ENCODE measurements at regions not wholly inside any gene's neighbourhood (a gene's known extent, or its start where the extent isn't known, plus 50 kb on each side); places are given as distances from the start of the nearest gene placed in this dataset.

- H3K9me3 ChIP-seq = no peaks in the 10 kb centered on the region
- intact Hi-C loops (cut with DNase I; ENCODE audit: low total_unique reads) = no loop called here
- H3K4me3 ChIP-seq = no peak overlapping the region
- WGBS, 2 donors = 43 to 44% methylated on average over 3 of the region's 3 CpGs
- no peak for TF ChIP-seq POLR2A (IDR thresholded peaks at IDR 0.05)
- no peak for TF ChIP-seq CTCF (IDR thresholded peaks at IDR 0.05)
- H3K4me1 ChIP-seq = no peaks in the 10 kb centered on the region
- H3K36me3 ChIP-seq (ENCODE audit: low read depth, missing control alignments) = no peaks in the 10 kb centered on the region
- no peak for DNase-seq
- no peak overlapping the region for H3K27ac ChIP-seq
- H3K27me3 ChIP-seq = no peaks in the 10 kb centered on the region
These were observed 1007.4 kb upstream of the NOVA1 start for GRCh38 chr14:27605282-27605681.

GRCh38 chr14:27608377-27608776 lies 1010.5 kb upstream of the NOVA1 start:
- H3K36me3 ChIP-seq (ENCODE audit: low read depth, missing control alignments) = no peaks in the 10 kb centered on the region
- no peaks in the 10 kb centered on the region for H3K27me3 ChIP-seq
- H3K9me3 ChIP-seq = no peaks in the 10 kb centered on the region
- TF ChIP-seq POLR2A (IDR thresholded peaks at IDR 0.05) (no peak), CTCF (IDR thresholded peaks at IDR 0.05) (no peak)
- WGBS, 2 donors = 88 to 90% methylated on average over 3 of the region's 3 CpGs
- H3K4me3 ChIP-seq = no peak overlapping the region
- no peak overlapping the region for H3K27ac ChIP-seq
- intact Hi-C loops (cut with DNase I; ENCODE audit: low total_unique reads) = no loop called here
- no peaks in the 10 kb centered on the region for H3K4me1 ChIP-seq
- DNase-seq = no peak

DNA sequence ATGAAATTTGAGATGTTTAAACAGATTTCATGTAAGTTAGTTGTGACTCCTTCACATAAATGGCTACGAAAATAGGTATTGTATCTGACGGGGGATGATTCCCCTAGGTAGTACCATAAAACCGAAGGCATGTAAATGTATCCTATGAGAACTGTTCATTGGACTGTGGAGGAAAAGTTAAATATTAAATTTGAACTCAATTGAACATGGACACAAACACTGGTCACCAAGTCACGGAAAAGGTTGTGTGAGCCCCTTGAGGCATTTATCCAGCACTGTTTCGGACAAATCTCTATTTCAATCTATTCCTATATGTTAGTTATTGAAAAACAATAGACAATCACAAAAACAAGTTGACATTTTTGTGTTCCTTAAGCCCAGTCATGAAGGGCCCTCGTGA lies 1014.3 kb upstream of the NOVA1 start:
- Histone ChIP-seq H3K27ac (no peak overlapping the region), H3K36me3 (ENCODE audit: low read depth, missing control alignments) (no peaks in the 10 kb centered on the region), H3K4me1 (no peaks in the 10 kb centered on the region), H3K27me3 (no peaks in the 10 kb centered on the region), H3K9me3 (no peaks in the 10 kb centered on the region), H3K4me3 (no peak overlapping the region)
- 88% methylated on average over 6 of the region's 6 CpGs for WGBS, 2 donors
- intact Hi-C loops (cut with DNase I; ENCODE audit: low total_unique reads) = no loop called here
- DNase-seq = no peak
- no peak for TF ChIP-seq POLR2A (IDR thresholded peaks at IDR 0.05)
- no peak for TF ChIP-seq CTCF (IDR thresholded peaks at IDR 0.05)

GRCh38 chr14:27613102-27613501 lies 1015.3 kb upstream of the NOVA1 start:
- no peak for DNase-seq
- intact Hi-C loops (cut with DNase I; ENCODE audit: low total_unique reads) = no loop called here
- WGBS, 2 donors = 93 to 95% methylated on average over 2 of the region's 2 CpGs
- Histone ChIP-seq H3K27me3 (no peaks in the 10 kb centered on the region), H3K36me3 (ENCODE audit: low read depth, missing control alignments) (no peaks in the 10 kb centered on the region), H3K4me3 (no peak overlapping the region), H3K27ac (no peak overlapping the region), H3K4me1 (no peaks in the 10 kb centered on the region), H3K9me3 (no peaks in the 10 kb centered on the region)
- TF ChIP-seq CTCF (IDR thresholded peaks at IDR 0.05) = no peak
- TF ChIP-seq POLR2A (IDR thresholded peaks at IDR 0.05) = no peak

DNA sequence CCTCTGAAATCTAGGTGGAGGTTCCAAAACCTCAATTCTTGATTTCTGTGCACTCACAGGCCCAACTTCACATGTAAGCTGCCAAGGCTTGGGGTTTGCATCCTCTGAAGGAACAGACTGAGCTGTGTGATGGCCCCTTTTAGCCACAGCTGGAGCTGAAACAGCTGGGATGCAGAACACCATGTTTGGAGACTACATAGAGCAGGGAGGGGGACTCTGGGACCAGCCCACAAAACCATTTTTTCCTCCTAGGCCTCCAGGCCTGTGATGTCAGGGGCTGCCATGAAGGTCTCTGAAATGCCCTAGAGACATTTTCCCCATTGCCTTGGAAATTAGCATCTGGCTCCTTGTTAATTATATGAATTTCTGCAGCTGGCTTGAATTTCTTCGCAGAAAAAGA lies 1025.9 kb upstream of the NOVA1 start:
- DNase-seq = no peak
- H3K36me3 ChIP-seq (ENCODE audit: low read depth, missing control alignments) = no peaks in the 10 kb centered on the region
- TF ChIP-seq POLR2A (IDR thresholded peaks at IDR 0.05) (no peak), CTCF (IDR thresholded peaks at IDR 0.05) (no peak)
- H3K27ac ChIP-seq = no peak overlapping the region
- no peaks in the 10 kb centered on the region for H3K4me1 ChIP-seq
- H3K4me3 ChIP-seq = no peak overlapping the region
- intact Hi-C loops (cut with DNase I; ENCODE audit: low total_unique reads) = no loop called here
- H3K27me3 ChIP-seq = no peaks in the 10 kb centered on the region
- no peaks in the 10 kb centered on the region for H3K9me3 ChIP-seq
- WGBS, 2 donors = 100% methylated on average over 1 of the region's 1 CpG
